Urothelium cell line (cell line): ENCODE measurements at regions not wholly inside any gene's neighbourhood (a gene's known extent, or its start where the extent isn't known, plus 50 kb on each side); places are given as distances from the start of the nearest gene placed in this dataset.
"Not testable (repeated sequence)": the region's sequence is repeated elsewhere in the genome, so short reads cannot be mapped to it uniquely, and the experiment has no call there.

ENCODE experiments used
- DNase-seq: peaks from one replicate; pipeline ENCODE4 v3.0.0; 2011; ENCODE audit warnings: low spot score, mixed read lengths
- FAIRE-seq: peaks from 2 replicates; lab custom pipeline; 2011; peaks lifted over from hg19 to GRCh38; lab: Jason Lieb, UNC

DNA sequence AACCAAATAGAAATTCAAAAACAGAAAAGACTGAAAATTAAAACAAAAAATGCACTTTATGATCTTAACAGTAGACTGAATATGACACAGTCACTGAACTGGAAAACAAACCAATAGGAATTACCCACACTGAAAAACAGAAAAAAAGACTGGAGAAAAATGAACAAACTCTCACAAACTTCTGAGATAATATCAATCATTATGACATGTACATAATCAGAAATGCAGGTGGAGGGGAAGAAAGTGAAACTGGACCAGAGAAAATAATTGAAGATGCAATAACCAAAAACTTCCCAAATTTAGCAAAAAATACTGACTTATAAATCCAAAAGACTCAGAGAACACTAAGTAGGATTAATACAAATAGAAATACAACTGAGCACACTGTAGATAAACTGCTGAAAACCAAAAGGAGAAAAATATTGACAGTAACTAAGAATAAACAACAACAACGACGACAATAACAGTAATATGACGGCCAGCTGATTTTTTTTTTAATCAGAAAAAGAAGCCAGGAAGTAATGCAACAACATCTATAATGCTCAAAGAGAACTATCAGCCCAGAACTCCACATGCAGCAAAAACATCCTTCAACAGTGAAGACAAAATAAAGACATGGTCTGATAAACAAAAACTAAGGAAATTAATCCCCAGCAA is 108.1 kb downstream of the ZFAND4 start:
- DNase-seq (no peak), FAIRE-seq (no peak)

DNA sequence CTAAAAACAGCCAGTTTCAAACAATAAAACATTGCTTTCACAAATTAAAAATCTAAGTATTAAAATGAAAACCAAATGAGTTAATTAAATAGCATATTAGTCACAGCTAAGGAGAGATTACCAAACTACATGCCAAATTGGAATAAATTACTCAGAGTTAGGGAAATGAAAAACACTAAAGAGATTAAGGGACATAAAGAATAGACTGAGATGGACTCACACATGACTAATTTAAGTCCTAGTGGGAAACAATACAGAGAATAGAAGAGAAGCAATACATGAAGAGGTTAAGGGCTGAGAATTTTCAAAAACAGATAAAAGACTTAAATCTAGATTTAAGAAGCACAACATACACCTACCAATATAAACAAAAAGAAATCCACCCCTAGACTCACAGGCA is 110.6 kb downstream of the ZFAND4 start:
- DNase-seq (no peak), FAIRE-seq (no peak)

DNA sequence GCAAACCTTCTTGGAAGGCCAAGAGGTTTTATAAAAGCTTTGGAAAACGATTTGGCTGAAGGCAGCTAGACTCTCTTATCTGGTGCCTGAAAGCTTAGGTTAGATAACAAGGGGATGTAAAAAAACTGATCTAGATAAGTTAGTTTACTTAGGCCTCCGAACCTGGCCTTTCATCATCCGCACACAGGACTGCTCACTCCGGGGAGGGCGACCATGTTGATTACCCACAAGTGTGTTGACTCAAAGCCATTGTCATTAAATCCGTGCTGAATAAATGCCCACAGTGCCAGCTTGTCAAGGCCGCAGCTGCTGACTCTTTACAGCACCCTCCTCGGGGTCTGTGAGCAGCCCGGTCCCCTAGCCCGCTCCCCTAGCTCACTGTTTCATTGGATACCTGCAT is 112.3 kb downstream of the ZFAND4 start:
- no peak for DNase-seq
- no peak for FAIRE-seq

DNA sequence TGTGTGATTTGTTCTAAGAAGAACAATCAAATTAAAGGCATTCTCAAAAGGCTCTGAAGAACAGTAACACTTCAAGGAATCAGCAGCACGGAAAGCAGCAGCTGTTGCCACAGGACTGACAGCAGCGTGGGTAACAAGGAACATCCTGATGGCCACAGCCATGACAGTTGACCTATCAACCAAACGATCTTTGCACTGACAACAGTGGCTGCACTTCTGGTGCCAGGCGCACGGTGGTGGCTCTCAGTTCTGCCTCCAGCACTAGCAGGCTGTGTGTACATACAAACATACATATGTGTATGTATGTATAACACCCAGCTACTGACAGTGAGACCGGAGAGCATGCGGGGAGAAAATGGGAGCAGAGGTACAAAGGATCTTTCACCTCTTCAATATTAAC is 114.1 kb downstream of the ZFAND4 start:
- no peak for DNase-seq
- FAIRE-seq: no peak

DNA sequence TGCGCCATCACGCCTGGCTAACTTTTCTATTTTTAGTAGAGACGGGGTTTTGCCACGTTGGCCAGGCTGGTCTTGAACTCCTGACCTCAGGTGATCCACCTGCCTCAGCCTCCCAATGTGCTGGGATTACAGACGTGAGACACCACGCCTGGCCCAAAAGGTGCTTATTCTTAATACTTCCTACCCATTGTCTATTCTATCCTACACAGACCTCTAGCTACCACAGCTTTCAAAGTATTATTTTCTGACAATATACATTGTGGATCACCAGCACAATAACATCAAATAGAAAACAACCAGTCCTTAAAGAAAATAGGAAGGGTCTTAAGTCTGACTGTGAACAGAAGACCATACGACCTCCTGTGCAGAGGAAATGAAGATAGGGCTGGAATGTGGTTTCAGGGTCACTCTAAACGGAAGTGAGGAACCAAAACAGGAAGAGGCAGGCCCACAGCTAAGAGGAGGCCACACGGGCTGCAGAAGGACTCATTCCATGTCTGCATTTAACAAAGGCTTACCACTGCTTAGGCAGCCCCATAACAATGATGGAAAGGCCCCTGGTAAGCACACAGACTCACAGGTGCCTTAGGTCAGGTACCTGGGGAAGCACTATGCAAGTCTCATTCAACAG is 115.2 kb downstream of the ZFAND4 start:
- no peak for DNase-seq
- FAIRE-seq: no peak

DNA sequence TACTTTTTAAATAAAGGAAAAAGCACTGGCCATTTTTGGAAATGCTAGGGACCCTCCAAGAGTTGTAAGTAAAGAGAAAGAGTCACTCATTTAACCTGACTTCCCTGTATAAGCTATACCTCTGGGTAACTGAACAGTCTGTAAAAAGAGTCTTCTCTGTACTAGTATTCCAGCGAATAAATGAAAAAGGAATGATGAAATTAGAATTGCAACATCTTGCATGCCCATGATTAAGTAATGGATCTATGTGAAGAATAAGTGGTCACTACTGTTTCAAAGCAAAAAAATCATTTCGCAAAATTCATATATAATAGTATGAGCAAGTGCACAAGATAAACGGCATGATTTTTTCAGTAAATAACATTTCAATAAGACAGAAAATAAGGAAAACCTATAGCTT is 116.8 kb downstream of the ZFAND4 start:
- FAIRE-seq: no peak
- no peak for DNase-seq

DNA sequence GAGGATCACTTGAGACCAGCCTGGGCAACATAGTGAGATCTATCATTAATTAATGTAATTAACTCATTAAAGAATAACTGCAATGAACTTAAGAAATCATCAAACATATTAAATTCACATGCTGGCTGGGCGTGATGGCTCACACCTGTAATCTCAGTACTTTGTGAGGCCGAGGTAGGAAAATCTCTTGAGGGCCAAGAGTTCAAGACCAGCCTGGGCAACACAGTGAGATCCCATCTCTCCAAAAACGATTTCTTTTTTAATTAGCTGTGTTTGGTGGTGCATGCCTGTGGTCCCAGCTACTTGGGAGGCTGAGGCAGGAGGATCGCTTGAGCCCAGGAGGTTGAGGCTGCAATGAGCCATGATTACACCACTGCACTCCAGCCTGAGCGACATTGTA is 117.2 kb downstream of the ZFAND4 start:
- FAIRE-seq, DNase-seq: not testable (repeated sequence)

DNA sequence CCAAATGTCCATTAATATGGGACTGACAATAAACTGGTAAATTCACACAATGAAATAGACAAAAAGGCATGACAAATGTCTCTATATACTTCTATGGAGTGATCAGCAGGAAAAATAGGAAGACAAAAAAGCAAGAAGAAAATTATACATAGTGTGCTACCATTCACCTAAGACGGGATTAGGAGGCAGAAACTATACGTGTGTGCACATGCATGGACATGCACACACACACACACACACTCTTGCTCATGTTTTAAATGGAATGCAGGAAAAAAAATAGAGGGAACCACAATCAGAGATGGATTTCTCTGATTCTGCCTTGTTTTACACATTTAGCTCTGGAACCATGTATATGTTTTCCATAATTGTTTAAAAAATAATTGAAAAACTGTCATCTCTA is 119.0 kb downstream of the ZFAND4 start:
- DNase-seq (no peak), FAIRE-seq (no peak)

DNA sequence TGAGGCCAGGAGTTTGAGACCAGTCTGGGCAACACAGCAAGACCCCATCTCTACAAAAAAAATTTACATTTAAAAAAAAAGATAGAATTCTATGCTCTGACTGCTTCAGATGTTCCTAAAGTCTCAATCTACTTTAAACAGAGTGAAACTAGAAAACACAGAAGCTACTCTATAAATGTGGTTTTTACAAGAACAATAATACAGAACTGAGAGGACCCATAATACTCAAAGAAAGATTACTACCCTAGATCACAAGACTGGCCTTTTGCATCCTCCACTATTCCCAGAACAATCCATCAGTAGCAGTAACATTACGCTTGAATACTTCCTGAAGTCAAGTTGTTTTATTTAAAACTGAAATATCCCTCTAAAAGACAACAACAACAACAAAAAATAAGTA is 119.4 kb downstream of the ZFAND4 start:
- FAIRE-seq: no peak
- no peak for DNase-seq

DNA sequence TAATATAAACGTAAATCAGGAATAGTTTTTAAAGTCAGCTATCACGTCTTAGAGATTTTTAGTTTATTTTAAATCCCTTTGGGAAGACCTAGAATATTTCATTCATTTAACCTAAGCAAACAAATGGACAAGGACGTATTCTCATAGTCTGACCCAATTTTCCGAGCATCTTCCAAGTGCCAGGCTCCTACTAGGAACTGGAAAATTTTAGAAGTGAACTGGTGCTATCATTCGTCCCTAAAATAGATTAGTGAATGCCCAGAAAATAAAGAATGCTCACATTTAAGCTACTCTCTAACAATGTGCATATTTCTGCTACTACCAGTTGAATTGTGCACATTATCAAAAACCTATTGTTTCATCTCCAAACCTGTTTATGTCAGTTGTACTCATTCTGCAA is 120.1 kb downstream of the ZFAND4 start:
- DNase-seq (no peak), FAIRE-seq (no peak)

DNA sequence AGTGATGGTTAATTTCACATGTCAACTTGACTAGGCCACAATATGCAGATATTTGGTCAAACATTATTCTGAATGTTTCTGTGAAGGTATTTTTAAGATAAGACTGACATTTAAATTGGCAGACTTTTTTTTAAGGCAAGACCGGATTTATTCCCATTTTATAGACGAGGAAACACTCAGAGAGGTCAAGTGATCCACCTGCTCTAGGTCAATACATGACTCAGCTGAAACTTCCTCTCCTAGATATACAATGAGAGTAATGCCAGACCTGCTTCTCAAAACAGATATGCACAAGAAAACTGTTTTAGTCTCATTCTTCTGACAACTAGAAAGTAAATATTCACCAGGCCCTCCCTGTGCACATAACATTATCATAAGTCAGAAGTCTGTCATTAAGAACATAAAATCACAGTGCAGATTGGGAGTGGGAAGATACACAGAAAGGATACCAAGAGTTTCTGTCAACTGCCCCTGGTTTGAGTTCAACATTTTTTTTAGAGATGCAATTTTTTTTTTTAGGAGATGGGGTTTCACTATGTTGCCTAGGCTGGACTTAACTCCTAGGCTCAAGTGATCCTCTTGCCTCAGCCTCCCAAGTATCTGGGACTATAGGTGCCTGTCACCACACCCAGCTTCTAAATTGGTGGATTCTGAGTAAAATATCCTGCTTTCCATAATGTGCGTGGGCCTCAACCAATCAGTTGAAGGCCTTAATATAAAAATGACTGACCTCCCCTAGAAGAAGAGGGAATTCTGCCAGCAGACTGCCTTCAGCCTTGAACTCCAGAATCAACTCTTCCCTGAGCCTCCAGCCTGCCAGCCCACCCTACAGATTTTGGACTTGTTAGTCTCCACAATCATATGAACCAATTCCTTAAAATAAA is 121.4 kb downstream of the ZFAND4 start:
- no peak for DNase-seq
- FAIRE-seq: no peak

DNA sequence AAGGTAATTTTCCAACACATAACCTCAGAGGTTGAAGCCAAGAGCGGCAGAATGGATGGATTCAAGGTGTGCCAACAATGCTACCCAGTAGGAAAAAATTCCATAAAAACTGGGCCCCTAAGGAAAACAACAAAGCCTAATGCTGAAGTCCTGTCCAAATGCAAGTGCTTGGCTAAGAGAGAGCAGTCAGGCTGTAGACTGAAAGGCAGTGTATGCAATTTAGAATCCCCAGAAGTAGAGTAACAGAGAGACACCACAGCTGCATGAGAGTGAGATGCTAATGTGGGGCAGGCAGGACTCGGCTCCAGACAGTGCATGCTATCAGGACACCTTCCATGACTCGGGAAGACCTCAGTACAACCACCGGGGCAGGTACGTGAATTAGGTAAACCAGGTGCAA is 124.5 kb downstream of the ZFAND4 start:
- no peak for DNase-seq
- FAIRE-seq: no peak

DNA sequence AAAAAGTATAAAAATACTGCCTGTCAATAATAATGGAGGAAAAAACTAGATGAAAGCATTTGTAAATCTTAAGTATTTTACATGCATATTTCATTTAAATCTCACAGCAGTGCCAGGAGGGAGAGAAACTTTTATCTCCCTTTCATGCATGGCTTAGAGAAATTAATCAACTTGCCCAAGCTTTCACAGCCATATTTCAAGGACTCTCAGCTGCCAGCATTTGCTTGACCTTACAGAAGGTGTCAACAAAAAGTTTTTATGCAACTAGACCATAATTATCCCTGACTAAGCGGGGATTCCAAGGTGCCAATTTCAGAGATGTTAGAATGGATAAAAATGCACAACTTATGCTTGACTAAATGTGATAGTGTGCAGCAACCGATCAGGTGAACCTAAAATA is 125.4 kb downstream of the ZFAND4 start:
- FAIRE-seq: no peak
- no peak for DNase-seq

DNA sequence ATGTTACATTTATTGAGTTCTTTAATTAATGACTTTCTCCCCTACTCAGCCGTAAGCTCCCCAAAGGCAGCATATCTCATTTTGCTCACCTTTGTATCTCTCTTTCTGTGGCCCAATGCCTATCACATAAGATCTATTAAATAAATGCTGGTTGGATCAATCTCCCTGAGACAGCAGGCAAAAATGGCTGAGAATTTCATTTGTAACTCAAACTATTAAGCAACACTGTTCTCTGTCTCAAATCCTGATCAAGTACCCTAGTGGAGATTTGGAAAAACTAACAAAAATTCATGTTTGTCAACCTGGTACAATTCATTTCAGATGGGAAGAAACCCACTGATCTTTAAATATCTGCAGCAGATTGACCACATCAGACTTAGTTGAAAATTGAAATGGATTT is 127.4 kb downstream of the ZFAND4 start:
- no peak for DNase-seq
- FAIRE-seq: no peak

DNA sequence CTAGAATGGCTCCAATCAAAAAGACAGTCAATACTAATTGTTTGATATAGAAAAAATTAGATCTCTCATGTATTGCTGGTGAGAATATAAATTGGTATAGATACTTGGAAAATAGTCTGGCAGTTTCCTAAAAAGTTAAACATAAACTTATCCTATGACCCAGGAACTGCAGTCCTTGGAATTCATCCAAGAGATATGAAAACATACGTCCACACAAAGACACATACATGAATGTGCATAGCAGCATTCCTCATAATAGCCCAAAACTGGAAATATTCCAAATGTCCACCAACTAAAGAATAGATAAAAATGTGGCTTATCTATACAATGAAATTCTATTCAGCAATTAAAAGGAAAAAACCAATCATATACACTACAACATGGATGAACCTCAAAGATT is 128.4 kb downstream of the ZFAND4 start:
- FAIRE-seq: no peak
- DNase-seq: no peak

DNA sequence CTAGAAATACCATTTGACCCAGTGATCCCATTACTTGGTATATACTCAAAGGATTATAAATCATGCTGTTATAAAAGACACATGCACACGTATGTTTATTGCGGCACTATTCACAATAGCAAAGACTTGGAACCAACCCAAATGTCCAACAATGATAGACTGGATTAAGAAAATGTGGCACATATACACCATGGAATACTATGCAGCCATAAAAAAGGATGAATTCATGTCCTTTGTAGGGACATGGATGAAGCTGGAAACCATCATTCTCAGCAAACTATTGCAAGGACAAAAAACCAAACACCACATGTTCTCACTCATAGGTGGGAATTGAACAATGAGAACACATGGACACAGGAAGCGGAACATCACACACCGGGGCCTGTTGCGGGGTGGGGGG is 131.5 kb downstream of the ZFAND4 start:
- FAIRE-seq, DNase-seq: not testable (repeated sequence)

DNA sequence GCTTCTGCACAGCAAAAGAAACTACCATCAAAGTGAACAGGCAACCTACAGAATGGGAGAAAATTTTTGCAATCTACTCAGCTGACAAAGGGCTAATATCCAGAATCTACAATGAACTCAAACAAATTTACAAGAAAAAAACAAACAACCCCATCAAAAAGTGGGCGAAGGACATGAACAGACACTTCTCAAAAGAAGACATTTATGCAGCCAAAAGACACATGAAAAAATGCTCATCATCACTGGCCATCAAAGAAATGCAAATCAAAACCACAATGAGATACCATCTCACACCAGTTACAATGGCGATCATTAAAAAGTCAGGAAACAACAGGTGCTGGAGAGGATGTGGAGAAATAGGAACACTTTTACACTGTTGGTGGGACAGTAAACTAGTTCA is 132.0 kb downstream of the ZFAND4 start:
- DNase-seq, FAIRE-seq: not testable (repeated sequence)

DNA sequence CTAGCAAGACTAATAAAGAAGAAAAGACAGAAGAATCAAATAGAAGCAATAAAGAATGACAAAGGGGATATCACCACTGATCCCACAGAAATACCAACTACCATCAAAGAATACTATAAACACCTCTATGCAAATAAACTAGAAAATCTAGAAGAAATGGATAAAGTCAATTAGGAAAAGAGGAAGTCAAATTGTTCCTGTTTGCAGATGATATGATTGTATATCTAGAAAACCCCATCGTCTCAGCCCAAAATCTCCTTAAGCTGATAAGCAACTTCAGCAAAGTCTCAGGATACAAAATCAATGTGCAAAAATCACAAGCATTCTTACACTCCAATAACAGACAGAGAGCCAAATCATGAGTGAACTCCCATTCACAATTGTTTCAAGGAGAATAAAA is 133.0 kb downstream of the ZFAND4 start:
- FAIRE-seq, DNase-seq: not testable (repeated sequence)

DNA sequence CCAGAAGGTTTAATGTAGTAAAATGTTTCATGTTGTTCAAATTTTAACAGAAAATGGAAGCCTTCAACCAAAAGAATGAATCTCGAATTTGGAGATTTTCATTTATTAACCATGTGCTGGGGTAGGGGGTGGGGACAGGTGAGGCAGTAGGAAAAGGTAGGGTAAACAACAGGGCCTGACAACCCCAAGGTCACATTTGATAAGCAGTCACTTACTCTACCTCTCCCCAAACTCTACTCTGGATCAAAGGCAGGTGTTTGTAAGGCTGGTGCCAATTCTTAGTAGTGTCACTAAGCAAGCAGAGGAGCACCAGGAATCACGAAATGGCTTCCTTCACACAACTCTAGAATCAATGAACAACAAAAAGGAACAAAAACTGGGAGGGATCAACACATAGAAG is 138.0 kb downstream of the ZFAND4 start:
- DNase-seq (no peak), FAIRE-seq (no peak)

DNA sequence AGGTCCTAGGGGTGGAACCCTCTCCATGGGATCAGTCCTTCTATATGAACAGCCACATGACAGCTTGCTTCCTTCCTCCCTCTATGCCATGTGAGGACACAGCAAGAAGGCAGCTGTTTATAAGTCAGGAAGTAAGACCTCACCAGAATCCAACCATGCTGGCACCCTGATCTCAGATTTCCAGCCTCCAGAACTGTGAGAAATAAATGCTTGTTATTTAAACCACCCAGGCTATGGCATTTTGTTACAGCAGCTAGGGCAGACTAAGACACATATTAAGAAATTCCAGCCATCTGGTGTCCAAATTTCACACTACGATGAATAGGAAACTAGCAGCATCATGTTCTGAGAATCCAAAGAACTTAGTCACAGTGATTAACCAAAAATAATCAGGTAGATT is 140.1 kb downstream of the ZFAND4 start:
- DNase-seq (no peak), FAIRE-seq (no peak)

DNA sequence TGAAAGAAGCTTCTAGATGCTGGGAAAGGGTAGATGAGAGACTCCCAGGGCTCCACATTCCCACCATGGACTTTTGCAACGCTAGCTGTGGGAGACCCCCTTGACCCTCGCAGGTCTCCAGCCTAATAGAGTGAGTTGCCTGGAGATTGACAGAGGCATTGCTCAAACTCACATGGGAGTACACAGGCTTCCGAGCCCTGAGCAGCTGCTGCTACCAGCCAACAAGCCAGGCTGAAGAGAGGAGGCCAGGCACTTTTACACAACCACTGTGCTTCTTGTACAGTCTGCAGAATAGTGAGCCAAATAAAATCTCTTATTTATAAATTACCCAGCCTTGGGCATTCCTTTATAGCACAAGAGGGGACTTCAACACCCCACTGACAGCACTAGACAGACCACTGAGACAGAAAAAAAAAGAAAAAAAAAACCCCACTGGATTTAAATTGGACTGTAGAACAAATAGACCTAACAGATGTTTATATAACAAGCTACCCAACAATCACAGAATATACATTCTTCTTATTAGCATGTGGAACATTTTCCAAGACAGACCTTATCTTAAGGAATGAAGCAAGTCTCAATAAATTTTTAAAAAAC is 146.2 kb downstream of the ZFAND4 start:
- FAIRE-seq: no peak
- no peak for DNase-seq

DNA sequence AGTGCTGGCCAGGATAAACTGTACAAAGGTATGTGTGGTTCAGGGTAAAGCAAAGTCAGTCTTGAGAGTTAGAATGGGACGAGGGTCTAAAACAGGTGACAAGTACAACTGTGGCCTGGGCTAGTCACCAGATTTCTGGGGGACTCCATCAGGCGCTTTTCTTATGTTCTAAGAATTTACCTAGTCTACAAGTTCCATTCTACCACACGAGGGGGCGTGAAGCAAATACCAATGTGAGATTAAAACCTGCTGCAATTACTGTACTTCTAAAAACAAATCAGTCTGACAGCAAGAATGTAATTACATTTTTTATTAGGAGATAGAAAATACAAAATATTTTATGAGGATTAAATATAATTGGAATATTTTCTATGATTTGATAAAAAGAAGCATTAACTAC is 146.5 kb downstream of the ALOX5 start:
- DNase-seq: no peak
- FAIRE-seq: no peak
